ENCODE measurements at regions not wholly inside any gene's neighbourhood (a gene's known extent, or its start where the extent isn't known, plus 50 kb on each side); places are given as distances from the start of the nearest gene placed in this dataset.

DNA sequence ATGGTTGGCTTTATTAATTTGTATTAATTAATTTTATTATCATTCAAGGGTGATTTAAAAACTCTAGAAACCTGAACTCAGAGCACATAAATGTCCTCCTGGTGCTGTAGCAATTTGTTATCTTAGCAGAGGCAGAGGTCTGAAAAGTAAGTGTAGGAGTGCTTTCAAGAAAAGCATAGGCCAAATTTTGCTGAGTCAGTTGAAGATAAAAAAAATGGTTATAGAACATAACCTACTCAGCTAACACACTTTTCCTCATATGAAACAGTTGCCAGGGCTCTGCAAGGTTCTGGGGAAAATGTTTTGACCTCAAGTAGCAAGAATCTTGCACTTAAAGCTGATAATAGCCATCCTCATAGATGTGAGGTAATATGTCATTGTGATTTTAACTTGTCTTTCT, 53.5 kb upstream of the CHODL start:
- DNase-seq: no peak

DNA sequence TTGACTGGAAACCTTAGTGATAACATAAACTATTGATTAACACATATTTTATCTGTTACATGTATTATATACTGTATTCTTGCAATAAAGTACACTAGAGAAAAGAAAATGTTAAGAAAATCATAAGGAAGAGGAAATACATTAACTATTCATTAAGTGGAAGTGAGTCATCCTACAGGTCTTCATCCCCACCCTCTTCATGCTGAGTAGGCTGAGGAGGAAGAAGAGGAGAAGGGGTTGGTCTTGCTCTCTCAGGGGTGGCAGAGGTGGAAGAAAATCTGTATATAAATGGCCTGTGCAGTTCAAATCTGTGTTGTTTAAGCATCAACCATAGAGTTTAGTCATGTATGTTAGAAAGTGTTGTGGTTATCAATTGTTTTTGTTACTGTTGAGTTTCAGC, 66.1 kb upstream of the CHODL start:
- DNase-seq: no peak

DNA sequence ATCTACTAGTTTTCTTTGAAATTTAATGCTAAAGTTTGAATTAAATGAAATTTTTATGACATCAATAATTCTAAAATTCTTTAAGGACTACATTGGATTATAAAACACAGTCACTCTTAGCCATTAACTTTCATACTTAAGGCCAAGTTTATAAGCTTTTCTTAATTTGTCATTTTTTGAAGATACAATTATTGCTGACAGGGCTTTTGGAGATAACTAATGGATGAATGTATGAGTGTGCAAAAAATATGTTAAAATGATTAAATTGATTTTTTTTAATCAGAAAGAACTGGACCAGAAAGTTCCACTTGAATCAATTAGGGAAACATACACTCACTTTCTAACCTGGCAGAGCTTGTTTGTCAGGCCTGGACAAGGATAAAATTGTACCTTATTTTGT, 70.3 kb upstream of the CHODL start:
- DNase-seq: no peak

DNA sequence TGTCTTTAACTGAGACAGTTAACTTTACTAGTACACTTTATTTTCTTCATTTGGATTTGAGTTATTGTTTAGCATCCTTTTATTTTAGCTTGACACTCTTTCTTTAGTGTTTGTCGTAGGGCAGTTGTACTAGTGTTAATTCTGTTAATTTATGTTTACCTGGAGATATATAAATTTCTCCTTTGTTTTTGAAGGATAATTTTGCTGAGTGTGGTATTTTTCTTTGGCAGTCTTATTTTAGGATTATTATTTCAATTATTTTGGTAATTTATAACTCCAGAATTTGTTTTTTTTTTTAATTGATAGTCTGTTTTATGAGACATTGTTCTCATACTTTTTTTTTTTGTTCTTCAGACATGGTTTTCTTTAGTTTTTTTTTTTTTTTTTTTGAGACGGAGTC, 73.8 kb upstream of the CHODL start:
- no peak for DNase-seq

DNA sequence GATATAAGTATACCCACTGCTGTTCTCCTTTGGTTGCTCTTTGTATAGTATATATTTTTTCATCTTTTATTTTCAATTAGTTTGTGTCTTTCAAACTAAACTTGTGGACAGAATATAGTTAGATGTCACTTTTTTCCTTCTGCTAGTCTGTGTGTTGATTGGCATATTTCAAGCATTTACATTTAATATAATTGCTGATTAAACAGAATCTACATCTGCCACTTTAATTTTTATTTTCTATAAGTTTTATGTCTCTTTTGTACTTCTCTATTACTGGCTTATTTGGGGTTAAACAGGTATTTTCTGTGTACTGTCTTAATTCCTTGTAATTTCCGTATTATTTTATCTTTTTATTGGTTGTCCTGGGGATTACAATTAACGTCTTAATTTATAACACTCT, 74.4 kb upstream of the CHODL start:
- no peak for DNase-seq

DNA sequence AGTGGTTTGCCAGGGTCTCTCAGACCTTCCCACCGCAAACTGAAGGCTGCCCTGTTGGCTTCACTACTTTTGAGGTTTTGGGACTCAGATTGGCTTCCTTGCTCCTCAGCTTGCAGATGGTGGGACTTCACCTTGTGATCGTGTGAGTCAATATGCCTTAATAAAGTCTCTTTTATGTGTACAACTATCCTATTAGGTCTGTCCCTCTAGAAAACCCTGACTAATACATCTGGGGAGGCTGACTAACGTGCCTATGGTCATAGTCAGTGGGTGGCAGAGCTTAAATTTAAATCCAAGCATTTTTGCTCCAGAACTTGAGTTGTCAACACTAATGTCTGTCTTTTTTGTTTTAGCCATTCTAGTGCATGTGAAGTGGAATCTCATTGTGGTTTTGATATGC, 76.5 kb upstream of the CHODL start:
- DNase-seq: no peak

DNA sequence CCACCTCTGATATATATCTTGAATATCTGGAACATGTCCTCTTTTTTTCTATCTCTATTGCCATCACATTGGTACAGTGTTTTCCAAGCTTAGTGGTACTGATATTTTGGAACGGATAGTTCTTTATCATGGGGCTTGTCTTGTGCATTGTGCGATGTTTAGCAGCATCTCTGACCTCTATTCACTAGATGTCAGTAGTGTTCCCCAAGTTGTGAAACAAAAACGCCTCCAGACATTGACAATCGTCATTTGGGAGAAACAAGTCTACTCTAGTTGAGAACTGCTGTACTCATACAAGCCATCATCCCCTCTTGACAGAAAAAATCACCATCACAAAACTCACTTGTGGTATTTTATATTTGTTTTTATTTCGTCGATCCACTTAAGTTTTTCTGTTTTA, 79.7 kb upstream of the CHODL start:
- no peak for DNase-seq

DNA sequence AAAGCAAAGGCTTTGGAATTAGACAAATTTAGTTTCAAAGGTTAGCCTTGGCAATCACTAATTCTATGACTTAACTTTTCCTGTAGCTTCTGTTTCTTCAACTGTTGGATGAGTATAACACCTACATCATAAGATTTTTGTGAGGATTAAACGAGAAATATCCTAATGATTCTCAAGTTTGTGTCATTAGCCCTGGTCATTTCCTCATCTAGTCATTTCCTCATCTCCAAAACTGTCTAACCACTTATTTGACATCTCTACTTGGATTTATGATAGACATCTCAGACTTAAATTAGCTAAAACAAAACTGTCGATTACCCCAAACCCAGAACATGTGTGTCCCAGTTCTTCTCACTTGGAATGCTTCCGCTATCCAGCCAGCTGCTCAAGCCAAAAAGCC, 80.2 kb upstream of the CHODL start:
- DNase-seq: no peak

DNA sequence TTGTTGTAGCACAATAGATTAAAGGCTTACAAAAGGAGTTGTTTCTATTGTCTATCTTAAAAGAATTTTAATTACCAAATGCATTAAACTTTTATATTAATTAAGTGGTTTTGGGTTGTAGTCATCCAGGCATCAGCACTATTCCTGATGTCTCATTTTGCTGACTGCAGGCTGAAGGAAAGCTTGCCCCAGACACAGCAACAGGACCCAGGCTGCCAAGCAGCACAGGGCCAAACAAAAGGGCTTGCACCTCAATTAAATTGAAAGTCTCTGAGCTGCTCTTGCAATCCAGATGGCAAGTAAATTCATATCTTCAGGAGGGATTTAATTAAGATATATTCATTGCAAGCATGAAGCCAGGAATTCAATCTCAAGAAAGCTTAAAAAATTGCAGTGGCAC, 80.7 kb upstream of the CHODL start:
- DNase-seq: no peak

DNA sequence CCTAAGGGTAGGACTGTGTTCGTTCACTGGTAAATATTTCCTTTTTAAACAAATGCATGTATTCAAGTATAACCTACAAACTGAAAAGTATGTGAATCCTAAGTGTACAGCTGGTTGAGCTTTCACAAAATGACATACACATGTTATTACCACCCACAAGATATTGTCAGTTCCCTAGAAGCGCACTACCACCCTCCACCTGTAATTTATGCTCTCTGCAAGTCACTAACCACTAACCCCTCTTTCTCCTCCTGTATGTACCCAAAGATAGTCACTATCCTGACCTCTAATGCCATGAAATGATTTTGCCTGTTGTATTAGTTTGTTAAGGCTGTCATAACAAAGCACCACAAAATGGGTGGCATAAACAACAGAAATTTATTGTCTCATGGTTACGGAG, 82.8 kb upstream of the CHODL start:
- no peak for DNase-seq

DNA sequence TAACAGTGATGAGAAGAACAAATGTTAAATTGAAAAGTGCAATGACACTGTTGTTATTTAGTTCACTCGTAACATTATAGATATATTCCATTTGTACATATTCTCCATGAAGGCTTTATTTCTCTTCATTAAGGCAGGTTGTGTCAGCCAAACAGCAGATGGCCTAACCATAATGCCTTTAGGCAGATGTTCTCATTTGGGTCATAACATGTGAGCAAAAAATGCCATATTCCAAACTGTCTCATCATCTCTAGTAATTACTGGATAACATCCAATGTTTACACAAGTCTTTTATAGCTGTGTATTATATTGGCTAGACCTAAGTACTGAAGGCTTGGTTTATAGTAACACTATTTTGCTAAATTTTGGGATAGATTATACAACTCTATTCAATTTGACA, 87.2 kb upstream of the CHODL start:
- no peak for DNase-seq

DNA sequence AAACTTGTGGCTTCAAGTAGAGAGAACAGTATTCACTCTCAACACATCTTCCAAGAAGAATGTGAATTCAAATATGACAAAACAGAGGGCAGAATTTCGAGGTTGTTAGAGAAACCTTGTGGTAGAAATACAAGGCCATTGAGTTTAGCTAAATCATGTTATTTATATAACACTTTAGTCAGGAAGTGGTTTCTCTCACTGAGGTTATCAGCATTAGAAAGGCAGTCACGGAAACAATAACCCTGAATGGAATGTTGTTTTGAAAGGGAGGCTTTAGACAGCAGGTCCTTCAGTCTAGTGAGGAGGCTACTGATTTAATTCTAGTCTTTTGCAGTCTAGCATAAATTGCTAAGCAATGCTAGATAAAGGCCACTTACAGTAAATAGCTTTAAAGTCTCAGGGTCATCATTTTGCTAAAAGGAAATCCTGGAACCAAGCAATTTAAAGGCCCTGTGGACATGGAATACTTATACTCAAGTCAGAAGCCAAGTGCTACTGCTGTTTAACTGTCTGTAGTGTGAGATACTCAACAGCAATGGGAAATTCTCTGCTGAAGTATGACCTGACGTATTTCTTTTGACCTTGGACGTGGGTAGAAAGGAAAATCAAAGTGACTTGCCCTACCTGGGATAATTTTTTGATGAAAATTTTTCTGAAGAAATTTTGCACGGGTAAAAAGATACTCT, 89.0 kb upstream of the CHODL start:
- peak in 1 of 2 donors; percentile 26 for DNase-seq

DNA sequence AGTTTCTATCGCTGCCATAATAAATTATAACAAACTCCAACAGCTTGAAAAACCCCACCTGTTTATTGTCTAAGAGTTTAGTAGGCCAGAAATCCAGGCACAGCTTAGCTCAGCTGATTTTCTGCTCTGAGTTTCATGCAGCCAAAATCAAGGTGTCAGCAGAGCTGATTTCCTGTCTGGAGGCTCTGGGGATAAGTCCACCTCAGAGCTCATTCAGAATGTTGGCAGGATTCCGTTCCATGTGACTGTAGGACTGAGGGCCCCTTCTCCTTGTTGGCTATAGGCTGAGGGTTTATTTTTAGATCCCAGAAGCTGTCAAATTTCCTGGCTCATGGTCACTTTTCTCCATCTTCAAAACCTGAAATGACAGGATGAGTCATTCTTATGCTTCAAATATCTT, 91.6 kb upstream of the CHODL start:
- DNase-seq: no peak

DNA sequence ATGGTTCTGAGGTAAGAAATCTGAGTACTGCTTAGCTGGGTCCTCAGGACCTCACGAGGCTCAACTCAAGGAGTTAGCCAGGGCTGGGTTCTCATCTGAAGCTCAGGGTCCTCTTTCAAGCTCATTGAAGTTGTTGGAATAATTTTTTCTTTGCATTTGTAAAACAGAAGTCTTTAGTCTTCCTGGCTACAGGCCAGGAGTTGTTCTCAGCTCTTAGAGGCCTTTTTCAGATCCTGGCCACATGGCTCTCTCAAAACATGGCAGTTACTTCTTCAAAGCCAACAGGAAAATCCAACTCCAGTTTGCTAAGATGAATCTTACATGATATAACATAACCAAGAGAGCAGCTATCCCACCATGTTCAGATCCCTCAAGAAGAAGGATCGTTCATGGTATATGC, 92.3 kb upstream of the CHODL start:
- DNase-seq: no peak

DNA sequence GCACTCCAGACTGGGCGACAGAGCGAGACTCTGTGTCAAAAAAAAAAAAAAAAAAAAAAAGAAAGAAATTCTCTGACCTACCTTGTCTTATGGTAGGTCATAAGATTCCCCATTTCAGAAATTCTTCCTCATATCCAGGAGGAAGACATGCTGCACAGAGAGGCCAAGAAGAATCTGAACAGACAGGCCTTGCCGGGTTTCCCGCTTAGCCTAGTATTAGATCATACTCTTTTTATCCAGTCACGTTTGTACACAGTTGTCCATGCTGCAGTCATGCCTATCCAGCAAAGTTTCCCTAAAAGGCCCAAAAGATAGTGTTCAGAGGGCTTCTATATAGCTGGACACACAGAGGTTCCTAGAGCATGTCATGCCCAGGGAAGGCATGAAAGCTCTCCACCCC, 93.6 kb upstream of the CHODL start:
- no peak for DNase-seq

DNA sequence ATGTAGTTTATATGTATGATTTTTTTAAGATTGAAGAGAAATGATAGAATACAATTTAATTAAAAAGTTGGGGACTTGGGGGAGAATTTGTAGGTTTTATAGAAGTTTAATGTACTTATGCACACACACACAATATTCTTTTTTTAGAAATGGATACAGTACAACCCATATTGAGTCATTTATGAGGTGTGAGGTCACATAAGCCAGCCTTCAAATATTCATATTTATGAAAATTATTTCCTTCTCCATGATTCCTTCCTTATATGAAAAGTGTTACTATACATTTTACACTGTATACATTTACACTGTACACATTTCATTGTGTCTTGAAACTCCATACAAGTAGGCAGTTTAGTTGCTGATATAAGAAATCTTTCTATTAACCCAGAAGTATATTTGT, 96.2 kb upstream of the CHODL start:
- DNase-seq: no peak

DNA sequence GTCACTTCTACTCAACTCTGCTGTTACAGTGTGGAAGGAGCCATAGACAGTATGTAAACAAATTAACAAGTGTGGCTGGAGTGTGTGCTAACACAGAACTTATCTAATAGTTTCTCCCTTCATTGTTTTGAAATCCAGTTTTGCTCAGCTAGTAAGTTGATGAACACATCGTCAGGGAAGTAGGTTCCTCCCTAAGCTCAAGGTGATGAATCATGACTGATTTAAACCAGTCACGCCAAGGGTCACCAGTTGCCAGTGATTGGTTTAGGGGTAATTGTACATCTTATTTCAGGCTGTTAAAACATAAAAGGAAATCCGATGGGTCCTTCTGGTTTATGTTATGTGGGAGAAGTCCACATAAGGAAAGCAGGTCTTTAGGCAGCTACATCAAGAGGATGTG, 97.0 kb upstream of the CHODL start:
- DNase-seq: no peak

DNA sequence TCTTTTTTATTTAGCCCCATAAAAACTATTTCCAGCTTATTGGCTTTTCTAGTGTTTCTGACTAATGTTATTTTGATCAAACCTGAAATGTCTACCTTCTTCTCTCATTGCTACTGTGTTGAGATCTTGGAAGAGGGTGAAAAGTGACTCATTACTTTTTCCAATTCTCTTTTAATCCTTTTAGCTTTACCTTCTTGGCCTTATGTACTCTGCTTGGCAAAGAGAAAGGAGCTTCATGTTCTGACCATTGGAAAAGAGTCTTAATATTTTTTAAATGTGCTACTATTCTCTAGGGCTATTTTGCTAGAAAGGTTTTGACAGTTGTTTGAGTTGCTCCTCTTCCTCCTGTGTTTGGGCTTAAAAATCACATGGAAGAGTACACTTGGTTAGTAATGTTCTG, 97.8 kb upstream of the CHODL start:
- no peak for DNase-seq

DNA sequence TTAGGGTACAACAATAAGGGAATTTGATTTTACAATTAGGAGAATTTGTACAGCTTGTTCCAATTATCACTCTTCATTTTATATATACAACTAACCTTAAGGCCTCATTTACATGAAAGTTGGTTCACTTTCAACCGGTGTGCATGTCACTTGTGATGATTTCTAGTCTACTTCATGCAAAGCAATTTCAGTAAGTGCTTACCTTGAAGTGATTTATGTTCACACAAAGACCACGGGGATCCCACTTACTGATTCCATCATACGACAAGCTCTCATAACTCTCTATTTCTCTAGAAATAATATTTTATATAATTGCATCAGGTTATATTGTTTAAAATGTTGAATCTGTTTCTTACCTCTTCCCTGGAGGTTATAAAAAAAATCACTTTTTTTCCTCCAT, 100.3 kb upstream of the CHODL start:
- no peak for DNase-seq

DNA sequence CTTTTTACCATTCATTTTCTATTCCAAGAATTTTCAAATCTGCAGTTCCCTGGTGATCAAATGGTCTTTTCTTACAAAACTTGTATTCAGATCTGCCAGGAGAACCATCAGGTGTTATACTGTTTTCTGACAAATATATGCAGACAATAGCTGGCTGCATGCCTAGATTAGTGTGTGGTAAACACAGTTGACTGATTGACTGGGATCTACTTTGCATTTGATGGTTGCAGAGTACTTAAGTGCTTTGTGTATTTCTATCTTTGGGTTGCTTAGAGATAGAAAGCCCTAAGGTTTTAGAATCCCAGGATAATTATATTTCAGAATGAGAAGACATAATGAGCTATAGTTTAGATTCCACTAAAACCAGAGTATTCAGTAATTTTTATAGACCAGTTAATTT, 102.0 kb upstream of the CHODL start:
- DNase-seq: no peak

DNA sequence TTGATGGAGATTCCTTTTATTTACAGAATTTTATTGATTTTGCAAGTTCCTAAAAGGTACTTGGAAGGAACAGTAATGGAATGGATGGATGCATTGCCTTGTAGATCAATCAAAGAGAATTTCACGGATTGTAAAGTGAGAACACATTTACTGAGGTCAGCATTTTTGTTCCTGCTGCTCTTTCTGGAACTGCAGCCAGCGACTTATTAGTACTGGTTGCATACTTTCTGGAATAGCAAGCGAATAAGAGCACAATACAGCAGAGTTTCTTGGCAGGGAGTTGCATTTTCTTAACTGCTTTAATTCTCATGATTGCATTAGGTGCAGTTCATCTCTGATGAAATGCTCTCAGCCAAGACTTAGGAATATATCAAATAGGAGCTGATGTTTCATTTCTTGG, 106.1 kb upstream of the CHODL start:
- no peak for DNase-seq

DNA sequence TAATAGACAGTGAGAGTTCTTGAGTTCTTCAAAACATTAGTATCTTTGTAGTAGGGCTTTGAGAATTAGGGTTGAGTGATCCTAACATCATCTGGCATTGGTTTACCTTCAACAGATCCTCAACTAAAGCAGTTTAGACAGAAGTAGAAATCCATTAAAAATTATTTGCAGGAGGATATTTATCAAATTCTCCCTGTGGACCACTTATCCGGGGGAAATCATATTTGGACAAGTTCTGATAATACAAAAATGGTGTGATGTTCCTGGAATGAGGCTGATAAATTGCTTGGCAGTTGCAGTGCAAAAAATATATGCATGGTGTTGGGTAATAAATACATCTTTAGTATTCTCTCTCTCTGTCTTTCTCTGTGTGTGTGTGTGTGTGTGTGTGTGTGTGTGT, 115.1 kb upstream of the CHODL start:
- DNase-seq: no peak

DNA sequence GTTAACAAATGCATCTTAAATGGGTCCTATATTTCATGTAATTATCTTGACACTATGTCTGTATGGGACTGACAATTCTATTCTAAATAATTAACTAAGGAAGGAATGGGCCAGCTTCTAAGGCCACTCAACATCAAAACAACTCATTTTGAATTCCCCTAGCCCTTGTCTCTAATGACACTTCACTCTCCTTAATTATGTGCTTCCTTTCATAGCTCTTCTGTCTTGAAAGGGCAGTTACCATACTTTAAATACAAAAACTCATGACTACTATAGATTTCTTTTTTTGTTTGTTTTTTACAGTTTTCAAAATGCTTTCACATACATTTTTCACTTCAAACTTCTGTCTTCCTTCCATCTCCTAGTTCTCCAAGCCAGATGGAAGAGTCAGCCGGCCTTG, 126.1 kb upstream of the CHODL start:
- DNase-seq: no peak

DNA sequence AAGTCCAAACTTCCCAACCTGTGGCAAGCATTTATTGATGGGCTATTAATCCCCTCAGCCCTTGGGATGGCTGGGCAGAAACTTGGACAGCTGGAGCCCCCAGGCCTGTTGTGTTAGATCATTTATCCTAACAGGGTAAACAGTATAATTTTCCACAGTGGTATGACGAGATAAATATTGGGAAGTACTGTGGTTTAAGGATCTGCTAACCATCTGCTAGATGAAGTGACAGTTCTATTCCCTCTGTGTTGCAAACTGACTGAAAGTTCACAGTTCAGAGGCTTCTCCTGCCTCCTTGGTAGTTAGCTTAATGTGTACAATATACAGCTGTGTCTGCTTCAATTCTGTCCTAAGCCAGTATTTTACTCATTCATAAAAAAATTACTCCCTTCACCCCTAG, 127.5 kb upstream of the CHODL start:
- no peak for DNase-seq

DNA sequence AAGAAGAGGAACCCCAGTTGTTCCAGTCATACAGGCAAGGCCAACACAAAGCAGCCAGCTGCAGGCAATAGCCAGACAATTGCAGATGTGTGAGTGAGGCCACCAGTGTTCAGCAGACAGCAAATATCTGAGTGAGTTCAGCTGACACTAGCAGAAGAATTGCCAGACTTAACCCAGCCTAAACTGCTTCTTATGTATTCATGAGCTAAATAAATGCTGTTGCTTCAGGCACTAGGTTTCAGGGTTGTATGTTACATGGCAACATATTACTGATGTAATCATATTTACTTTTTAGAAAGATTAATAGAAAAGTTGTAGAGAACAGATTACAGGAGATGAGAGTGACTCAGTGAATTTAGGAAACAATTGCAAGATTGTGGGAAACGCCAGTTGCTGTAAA, 129.8 kb upstream of the CHODL start:
- no peak for DNase-seq

DNA sequence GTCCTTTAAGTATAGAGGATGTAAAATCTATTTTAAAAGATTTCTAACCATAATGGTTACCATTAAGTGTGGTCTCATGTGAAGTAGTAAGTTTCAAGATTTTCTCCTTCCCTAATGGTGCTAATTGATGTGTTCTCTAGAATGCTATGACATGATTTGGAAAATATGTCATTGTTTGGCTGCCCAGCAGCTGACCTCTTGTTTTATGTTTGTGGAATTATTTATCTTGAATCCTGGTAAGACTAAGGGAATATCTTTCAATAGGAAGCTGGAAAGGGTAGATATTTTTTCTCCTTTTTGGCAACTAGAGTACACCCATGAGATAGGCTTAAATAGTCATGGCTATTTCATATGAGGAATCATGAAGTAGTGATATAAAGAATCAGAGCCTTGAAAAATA, 139.8 kb upstream of the CHODL start:
- no peak for DNase-seq

Data from CD4-positive, alpha-beta T cell treated with Interleukin-1 beta for 1 hour (primary cell).